ENCODE measurements at regions not wholly inside any gene's neighbourhood (a gene's known extent, or its start where the extent isn't known, plus 50 kb on each side); places are given as distances from the start of the nearest gene placed in this dataset.

DNA sequence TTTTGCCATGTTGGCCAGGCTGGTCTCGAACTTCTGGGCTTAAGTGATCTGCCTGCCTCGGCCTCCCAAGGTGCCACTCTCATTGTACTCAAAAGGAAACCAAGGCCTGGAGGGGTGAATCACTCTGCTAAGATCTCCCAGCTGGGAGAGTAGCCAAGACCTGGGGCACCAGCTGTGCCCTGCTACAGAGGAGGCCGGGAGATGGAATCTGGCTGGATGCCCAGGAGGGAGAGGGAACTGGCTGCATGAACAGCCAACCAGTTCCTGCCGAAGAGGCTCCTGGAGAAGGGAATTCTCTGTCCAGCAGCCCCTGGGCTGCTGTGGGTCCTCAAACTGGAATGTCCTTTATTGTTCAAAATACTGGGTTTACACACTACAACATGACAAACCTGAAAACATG lies 238.7 kb upstream of the CIBAR2 start:
- TF ChIP-seq POLR2A (IDR thresholded peaks at IDR 0.05; ENCODE audit: low read depth, low read length), result no peak
- no peak for TF ChIP-seq PAX5 (IDR thresholded peaks at IDR 0.05; ENCODE audit: insufficient read depth, low read length, severe bottlenecking)
- TF ChIP-seq POU2F2 (IDR thresholded peaks at IDR 0.05; ENCODE audit: low read depth, low read length), result no peak
- no peak for TF ChIP-seq SPI1 (IDR thresholded peaks at IDR 0.05; ENCODE audit: low read depth, low read length)
- no peak for TF ChIP-seq POLR2AphosphoS5 (IDR thresholded peaks at IDR 0.05; ENCODE audit: low read depth, low read length)
- TF ChIP-seq TAF1 (IDR thresholded peaks at IDR 0.05; ENCODE audit: low read depth, low read length), result no peak
- no peak for FAIRE-seq
- no peak for DNase-seq (ENCODE audit: insufficient read length, low spot score)

DNA sequence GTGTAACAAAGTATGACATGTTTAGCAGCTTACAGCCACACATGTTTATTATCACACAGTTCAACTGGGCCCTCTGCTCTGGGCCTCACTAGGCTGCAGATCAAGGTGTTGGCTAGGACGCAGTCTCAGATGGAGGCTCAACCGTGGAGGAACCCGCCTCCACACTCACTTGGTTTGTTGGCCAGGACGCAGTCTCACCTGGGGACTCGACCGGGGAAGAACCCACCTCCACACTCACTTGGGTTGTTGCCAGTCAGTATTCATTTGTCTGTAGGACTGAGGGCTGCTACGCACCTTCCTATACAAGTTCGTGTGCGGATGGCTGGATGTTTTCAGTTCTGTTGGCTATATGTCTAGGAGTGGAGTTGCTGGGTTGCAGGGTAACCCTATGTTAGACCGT lies 240.7 kb upstream of the CIBAR2 start:
- no peak for TF ChIP-seq POU2F2 (IDR thresholded peaks at IDR 0.05; ENCODE audit: low read depth, low read length)
- TF ChIP-seq POLR2A (IDR thresholded peaks at IDR 0.05; ENCODE audit: low read depth, low read length), result no peak
- TF ChIP-seq TAF1 (IDR thresholded peaks at IDR 0.05; ENCODE audit: low read depth, low read length), result no peak
- no peak for TF ChIP-seq PAX5 (IDR thresholded peaks at IDR 0.05; ENCODE audit: insufficient read depth, low read length, severe bottlenecking)
- TF ChIP-seq POLR2AphosphoS5 (IDR thresholded peaks at IDR 0.05; ENCODE audit: low read depth, low read length), result no peak
- no peak for TF ChIP-seq SPI1 (IDR thresholded peaks at IDR 0.05; ENCODE audit: low read depth, low read length)
- no peak for DNase-seq (ENCODE audit: insufficient read length, low spot score)
- FAIRE-seq, result no peak

DNA sequence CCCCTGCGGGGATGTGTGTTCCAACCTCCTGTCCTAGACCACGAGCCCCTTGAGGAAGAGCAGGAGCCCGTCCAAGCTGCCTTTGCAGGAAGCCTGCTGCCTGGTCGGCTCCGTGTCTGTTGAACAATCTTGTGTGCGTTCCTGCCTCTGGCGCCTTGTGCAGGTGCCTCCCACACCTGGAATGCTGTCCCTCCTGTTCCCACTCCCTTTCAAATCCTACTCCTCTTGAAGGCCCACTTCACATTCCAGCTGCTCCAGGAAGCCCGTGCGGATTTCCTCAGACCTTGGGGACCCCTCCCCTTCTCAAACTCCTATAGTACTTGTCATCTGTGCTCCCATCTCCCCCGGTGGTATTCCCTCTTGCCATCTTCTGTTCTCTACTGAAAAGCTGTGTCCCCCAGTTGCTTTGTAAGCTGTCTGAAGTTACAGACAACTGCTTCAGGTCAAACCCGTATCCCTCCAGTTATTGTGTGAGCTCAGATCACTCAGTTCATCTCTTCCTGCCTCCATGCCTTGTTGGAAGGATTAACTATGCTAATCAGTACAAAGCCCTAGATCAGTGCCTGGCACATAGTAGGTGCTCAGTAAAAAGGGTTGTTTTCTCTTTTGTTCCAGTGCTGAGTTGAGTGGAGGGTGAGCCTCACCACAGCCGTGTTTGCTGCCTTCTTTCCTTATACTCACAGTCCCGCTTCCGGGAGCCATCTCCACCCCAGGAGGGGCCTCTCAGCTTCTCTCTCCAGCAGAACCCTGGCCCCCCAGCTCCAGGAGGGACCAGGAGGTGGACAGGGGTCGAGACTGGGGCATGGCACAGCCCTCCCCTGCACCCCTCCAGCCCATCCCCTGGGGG lies 241.8 kb upstream of the CIBAR2 start:
- FAIRE-seq, result no peak
- TF ChIP-seq TAF1 (IDR thresholded peaks at IDR 0.05; ENCODE audit: low read depth, low read length) (no peak), POLR2AphosphoS5 (IDR thresholded peaks at IDR 0.05; ENCODE audit: low read depth, low read length) (no peak), POU2F2 (IDR thresholded peaks at IDR 0.05; ENCODE audit: low read depth, low read length) (no peak), PAX5 (IDR thresholded peaks at IDR 0.05; ENCODE audit: insufficient read depth, low read length, severe bottlenecking) (no peak), SPI1 (IDR thresholded peaks at IDR 0.05; ENCODE audit: low read depth, low read length) (no peak), POLR2A (IDR thresholded peaks at IDR 0.05; ENCODE audit: low read depth, low read length) (no peak)
- no peak for DNase-seq (ENCODE audit: insufficient read length, low spot score)

DNA sequence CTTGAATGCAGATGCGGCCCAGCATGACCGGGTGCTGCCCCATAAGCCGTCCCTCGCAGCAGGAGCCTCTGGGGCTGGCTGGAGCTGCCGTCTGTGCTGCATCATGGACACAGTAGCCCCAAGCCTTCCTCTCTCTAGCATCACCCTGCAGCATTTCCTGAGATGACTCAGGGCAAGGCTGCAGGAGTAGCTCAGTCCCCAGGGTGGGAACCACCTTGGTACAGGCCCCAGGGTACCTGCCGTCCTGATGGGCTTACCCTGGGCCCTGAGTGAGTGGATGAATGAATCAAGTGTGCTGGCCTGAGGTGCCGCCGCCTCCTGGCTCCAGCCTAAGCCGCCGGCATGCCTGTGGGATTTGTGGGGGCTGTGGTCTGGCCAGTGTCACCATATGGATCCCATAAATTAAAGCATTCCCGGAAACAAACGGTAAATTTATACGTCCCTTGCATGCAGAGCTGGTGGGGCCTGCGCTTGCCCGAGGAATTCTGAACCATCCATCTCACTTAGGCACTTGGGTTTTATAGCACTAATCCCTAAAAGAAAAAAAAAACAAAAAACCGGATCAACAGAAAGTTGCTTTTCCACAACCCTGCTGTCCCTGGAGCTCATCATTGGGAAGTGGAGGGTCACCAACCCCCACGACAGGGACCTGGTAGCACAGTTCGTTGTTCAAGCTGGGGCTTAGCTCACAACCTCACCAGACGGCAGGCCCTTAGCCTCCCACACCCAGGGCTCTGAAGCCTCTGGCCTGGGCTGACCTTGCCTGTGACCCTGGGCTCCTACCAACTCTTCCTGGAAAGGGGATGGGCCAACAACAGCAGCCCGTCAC lies 242.6 kb upstream of the CIBAR2 start:
- DNase-seq (ENCODE audit: insufficient read length, low spot score), result no peak
- no peak for FAIRE-seq
- TF ChIP-seq POLR2AphosphoS5 (IDR thresholded peaks at IDR 0.05; ENCODE audit: low read depth, low read length) (no peak), TAF1 (IDR thresholded peaks at IDR 0.05; ENCODE audit: low read depth, low read length) (no peak), SPI1 (IDR thresholded peaks at IDR 0.05; ENCODE audit: low read depth, low read length) (no peak), POLR2A (IDR thresholded peaks at IDR 0.05; ENCODE audit: low read depth, low read length) (no peak), POU2F2 (IDR thresholded peaks at IDR 0.05; ENCODE audit: low read depth, low read length) (no peak), PAX5 (IDR thresholded peaks at IDR 0.05; ENCODE audit: insufficient read depth, low read length, severe bottlenecking) (no peak)

DNA sequence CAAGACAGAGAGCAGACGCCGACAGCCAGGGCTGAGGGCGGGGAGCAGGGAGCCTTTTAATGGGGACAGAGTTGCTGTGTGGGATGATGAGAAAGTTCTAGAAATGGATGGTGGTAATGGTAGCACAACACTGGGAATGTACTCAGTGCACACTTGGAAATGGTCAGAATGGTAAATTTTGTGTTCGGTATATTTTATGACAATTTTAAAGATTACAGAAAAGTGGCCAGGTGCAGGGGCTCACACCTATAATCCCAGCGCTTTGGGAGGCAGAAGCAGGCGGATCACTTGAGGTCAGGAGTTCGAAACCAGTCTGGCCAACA lies 243.2 kb upstream of the CIBAR2 start:
- TF ChIP-seq POLR2AphosphoS5 (IDR thresholded peaks at IDR 0.05; ENCODE audit: low read depth, low read length) (no peak), TAF1 (IDR thresholded peaks at IDR 0.05; ENCODE audit: low read depth, low read length) (no peak), SPI1 (IDR thresholded peaks at IDR 0.05; ENCODE audit: low read depth, low read length) (no peak)
- FAIRE-seq (no peak), DNase-seq (ENCODE audit: insufficient read length, low spot score) (no peak)

DNA sequence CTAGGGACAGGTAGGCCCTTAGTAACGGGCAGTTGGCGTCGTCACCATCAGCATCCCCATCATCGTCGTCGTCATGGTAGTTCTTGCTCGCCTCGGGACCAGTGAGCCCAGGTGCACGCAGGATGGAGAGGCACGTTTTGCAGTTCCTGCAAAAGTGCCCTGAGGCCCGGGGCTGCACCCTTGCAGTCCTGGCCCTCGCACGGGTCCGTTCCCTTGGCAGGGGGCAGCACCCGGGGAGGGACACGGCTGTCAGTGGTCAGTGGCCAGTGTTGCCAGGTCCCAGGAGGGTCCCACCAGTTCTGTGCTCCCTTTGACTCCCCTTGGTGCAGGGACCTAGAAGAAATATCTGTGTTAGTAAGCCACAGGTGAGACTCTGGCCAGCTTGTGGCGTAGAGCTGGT lies 243.9 kb upstream of the CIBAR2 start:
- TF ChIP-seq POLR2AphosphoS5 (IDR thresholded peaks at IDR 0.05; ENCODE audit: low read depth, low read length) (no peak), POU2F2 (IDR thresholded peaks at IDR 0.05; ENCODE audit: low read depth, low read length) (no peak), PAX5 (IDR thresholded peaks at IDR 0.05; ENCODE audit: insufficient read depth, low read length, severe bottlenecking) (no peak), TAF1 (IDR thresholded peaks at IDR 0.05; ENCODE audit: low read depth, low read length) (no peak), SPI1 (IDR thresholded peaks at IDR 0.05; ENCODE audit: low read depth, low read length) (no peak), POLR2A (IDR thresholded peaks at IDR 0.05; ENCODE audit: low read depth, low read length) (no peak)
- DNase-seq (ENCODE audit: insufficient read length, low spot score) (no peak), FAIRE-seq (no peak)

DNA sequence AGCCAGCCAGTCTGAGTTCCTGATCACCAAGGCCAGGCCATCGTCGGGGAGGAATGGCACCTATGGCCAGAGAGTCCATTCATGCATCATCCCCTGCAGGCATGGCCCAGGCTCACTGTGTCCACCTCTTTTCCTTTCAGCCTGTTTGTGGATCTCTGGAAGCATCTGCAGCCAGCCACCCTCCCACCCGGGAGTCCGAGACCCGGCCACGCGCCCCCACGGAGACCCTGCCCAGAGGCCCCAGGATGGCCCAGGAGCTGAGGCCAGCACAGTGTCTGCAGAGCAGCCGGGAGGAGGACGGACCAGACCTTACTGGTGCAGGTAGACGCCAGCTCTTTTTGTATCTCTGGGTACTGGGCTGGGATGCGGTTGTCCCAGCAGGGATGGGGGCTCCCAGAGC lies 245.1 kb upstream of the CIBAR2 start:
- no peak for FAIRE-seq
- TF ChIP-seq POU2F2 (IDR thresholded peaks at IDR 0.05; ENCODE audit: low read depth, low read length) (no peak), SPI1 (IDR thresholded peaks at IDR 0.05; ENCODE audit: low read depth, low read length) (no peak), POLR2AphosphoS5 (IDR thresholded peaks at IDR 0.05; ENCODE audit: low read depth, low read length) (no peak), TAF1 (IDR thresholded peaks at IDR 0.05; ENCODE audit: low read depth, low read length) (no peak), PAX5 (IDR thresholded peaks at IDR 0.05; ENCODE audit: insufficient read depth, low read length, severe bottlenecking) (no peak), POLR2A (IDR thresholded peaks at IDR 0.05; ENCODE audit: low read depth, low read length) (no peak)

DNA sequence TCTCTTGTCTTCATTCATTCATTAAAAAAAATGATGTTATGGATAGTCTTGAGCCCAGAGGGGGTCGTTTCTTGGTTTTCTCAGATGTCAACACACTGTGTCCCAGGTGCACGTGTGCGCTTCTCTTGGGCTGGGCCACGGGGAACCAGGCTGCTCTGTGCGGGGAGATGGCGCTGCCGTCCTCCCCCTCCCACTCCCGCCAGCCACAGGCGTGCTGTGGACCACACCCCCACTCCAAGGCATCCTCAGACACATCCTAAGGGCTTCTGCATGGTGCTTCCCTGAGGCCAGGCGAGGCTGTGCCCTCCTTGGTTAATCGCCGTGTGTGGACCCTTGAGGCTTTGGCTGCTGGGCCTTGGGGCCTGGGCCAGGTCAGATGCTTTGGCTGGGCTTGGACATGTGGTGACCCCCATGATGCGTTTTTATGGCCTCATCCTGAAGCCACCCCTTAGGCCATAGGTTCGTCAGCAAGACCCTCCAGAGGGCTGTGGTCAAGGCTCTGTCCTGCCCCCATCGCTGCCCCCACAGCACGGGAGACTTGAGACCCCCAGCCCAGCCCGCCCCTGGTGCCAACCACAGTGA lies 245.7 kb upstream of the CIBAR2 start:
- FAIRE-seq, result no peak
- DNase-seq (ENCODE audit: insufficient read length, low spot score), result no peak
- TF ChIP-seq TAF1 (IDR thresholded peaks at IDR 0.05; ENCODE audit: low read depth, low read length) (no peak), PAX5 (IDR thresholded peaks at IDR 0.05; ENCODE audit: insufficient read depth, low read length, severe bottlenecking) (no peak), SPI1 (IDR thresholded peaks at IDR 0.05; ENCODE audit: low read depth, low read length) (no peak), POU2F2 (IDR thresholded peaks at IDR 0.05; ENCODE audit: low read depth, low read length) (no peak), POLR2AphosphoS5 (IDR thresholded peaks at IDR 0.05; ENCODE audit: low read depth, low read length) (no peak), POLR2A (IDR thresholded peaks at IDR 0.05; ENCODE audit: low read depth, low read length) (no peak)

More for the DNA sequence above, 245.1 kb upstream of the CIBAR2 start:
- no peak for DNase-seq (ENCODE audit: insufficient read length, low spot score)

DNA sequence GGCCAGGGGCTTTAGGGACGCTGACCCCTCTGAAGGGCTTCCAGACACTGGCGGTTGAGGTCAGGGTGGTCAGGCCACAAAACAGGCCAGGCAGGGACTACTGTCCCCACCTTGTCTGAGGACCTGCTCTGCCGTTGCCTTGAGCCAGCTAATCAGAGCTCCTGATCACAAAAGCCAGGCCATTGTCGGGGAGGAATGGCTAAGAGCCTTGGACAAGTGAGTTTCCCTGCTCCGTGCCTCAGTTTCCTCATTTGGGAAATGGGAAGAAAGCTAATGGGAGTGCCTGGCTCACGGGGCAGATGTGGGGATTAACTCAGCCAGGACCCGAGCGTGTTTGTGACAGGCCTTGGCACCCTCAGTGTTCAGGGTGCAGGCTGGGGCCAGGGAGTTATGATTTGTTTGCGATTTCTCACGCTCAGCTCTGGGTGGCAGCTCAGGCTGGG lies 246.5 kb upstream of the CIBAR2 start:
- no peak for DNase-seq (ENCODE audit: insufficient read length, low spot score)
- no peak for FAIRE-seq
- TF ChIP-seq TAF1 (IDR thresholded peaks at IDR 0.05; ENCODE audit: low read depth, low read length) (no peak), POU2F2 (IDR thresholded peaks at IDR 0.05; ENCODE audit: low read depth, low read length) (no peak), SPI1 (IDR thresholded peaks at IDR 0.05; ENCODE audit: low read depth, low read length) (no peak), POLR2A (IDR thresholded peaks at IDR 0.05; ENCODE audit: low read depth, low read length) (no peak), PAX5 (IDR thresholded peaks at IDR 0.05; ENCODE audit: insufficient read depth, low read length, severe bottlenecking) (no peak), POLR2AphosphoS5 (IDR thresholded peaks at IDR 0.05; ENCODE audit: low read depth, low read length) (no peak)

Data from GM12891 (cell line).